ENCODE measurements at regions not wholly inside any gene's neighbourhood (a gene's known extent, or its start where the extent isn't known, plus 50 kb on each side); places are given as distances from the start of the nearest gene placed in this dataset.

DNA sequence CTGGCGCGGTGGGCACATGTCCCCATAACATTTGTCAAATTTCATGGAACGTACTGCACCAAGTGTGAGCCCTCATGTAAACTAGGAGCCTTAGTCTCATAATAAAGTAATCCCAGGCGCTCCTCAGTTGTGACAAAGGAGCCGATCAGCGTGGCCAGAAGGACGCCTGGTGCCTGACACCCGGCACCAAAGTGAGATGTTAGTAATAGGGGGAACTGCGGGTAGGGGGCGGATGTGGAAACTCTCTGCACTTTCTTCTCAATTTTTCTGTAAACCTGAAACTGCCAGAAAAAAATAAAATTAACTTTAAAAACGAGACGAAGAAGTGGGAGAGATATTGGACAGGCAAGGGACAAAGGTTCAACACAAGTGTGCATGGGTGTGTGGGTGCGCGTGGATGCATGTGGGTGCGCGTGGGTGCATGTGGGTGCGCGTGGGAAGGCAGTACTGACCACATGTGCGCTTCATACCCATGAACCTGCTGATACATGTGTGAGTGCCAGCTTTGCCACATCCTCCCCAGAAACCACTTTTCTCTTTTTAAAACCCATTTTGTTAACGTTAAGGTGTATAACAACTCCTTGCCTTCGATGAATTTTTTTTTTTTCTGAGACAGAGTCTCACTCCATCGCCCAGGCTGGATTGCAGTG is 55.4 kb upstream of the LINC01488 start:
- no peaks in the 10 kb centered on the region for H3K27me3 ChIP-seq (replicated peaks in 1 of 4; ENCODE audit: control insufficient read depth in 3 of 4, extremely low read depth in 1 of 4, insufficient read depth in 3 of 4, low read length in 3 of 4)
- H2BK12ac ChIP-seq (ENCODE audit: low read depth, low read length) = no peak overlapping the region
- no peak overlapping the region for H2BK15ac ChIP-seq (ENCODE audit: low read length)
- no peak overlapping the region for H2AFZ ChIP-seq (ENCODE audit: low read length)
- H3K79me1 ChIP-seq (ENCODE audit: low read depth, low read length) = no peaks in the 10 kb centered on the region
- DNase-seq (ENCODE audit: low read depth in 1 of 2, low spot score in 2 of 2) (no peak), FAIRE-seq (no peak)
- POLR2A ChIA-PET (ENCODE audit: partially characterized antibody) = no interaction called here
- H3K36me3 ChIP-seq (ENCODE audit: control insufficient read depth in 2 of 4, insufficient read depth in 4 of 4, low read length in 3 of 4) = no peaks in the 10 kb centered on the region
- no peak for TF ChIP-seq TAF1 (IDR thresholded peaks at IDR 0.05; ENCODE audit: low read depth, low read length)
- no peaks in the 10 kb centered on the region for H3K79me2 ChIP-seq (ENCODE audit: control insufficient read depth in 1 of 2, insufficient read depth in 2 of 2, low read length in 2 of 2)
- H3K56ac ChIP-seq (replicated peaks; ENCODE audit: insufficient read length, low read depth, low read length) = no peak overlapping the region
- H3K9ac ChIP-seq (replicated peaks in 1 of 4; ENCODE audit: extremely low read depth in 1 of 4, low read depth in 3 of 4, low read length in 3 of 4) = no peak overlapping the region
- H3K9me3 ChIP-seq (ENCODE audit: insufficient read depth in 2 of 2, low read depth in 1 of 2, low read length in 1 of 2) = peaks cover 10 to 12% of the 10 kb centered on the region in 2 experiments; a peak in 3 of 4 replicates
- no peak overlapping the region for H3K27ac ChIP-seq (ENCODE audit: low read depth, low read length)
- WGBS, 2 experiments (ENCODE audit: extremely low coverage in 1 of 2, insufficient coverage in 1 of 2, insufficient read length in 1 of 2, insufficient replicate concordance in 2 of 2, low coverage in 1 of 2, low lambda C conversion rate in 2 of 2, missing lambda C conversion rate in 1 of 2) = 93% methylated on average over 22 of the region's 22 CpGs; no CpG with 5 or more reads in 1 of the 2 experiments
- no peak overlapping the region for H3K4me2 ChIP-seq (ENCODE audit: insufficient read depth in 1 of 2, low read depth in 2 of 2, low read length in 2 of 2)
- no peaks in the 10 kb centered on the region for H4K20me1 ChIP-seq (replicated peaks in 1 of 2; ENCODE audit: control insufficient read depth in 1 of 2, insufficient read depth in 2 of 2, low read length in 2 of 2)
- no peak overlapping the region for H4K5ac ChIP-seq (ENCODE audit: insufficient read length, low read depth, low read length)
- no peak overlapping the region for H2AK5ac ChIP-seq (ENCODE audit: low read depth, low read length)
- CTCF ChIA-PET (ENCODE audit: partially characterized antibody) = interaction anchor here (0.7 kb wide), 1 partner anchor 100 kb away, joined by 3 read pairs; no protein-coding TSS in a partner anchor
- H3K4ac ChIP-seq (replicated peaks; ENCODE audit: insufficient read length, low read depth, low read length) = no peak overlapping the region
- H3K23ac ChIP-seq (ENCODE audit: insufficient read length) = no peak overlapping the region
- no peak overlapping the region for H3K4me3 ChIP-seq (ENCODE audit: extremely low read depth in 1 of 4, insufficient read depth in 2 of 4, low read depth in 3 of 4, low read length in 4 of 4)
- no peak overlapping the region for H2BK5ac ChIP-seq (ENCODE audit: low read depth, low read length)
- no peak overlapping the region for H3K18ac ChIP-seq (ENCODE audit: extremely low read depth, low read length)
- no peak overlapping the region for H4K91ac ChIP-seq (replicated peaks; ENCODE audit: insufficient read length, low read length)
- H2BK20ac ChIP-seq (ENCODE audit: low read length) = no peak overlapping the region
- H4K8ac ChIP-seq (ENCODE audit: extremely low read depth, insufficient read depth, low read length) = no peak overlapping the region
- no peak overlapping the region for H3K14ac ChIP-seq (ENCODE audit: insufficient read length)
- peaks cover 0 to 6% (median 0%) of the 10 kb centered on the region in 4 experiments; a peak in 1 of 7 replicates for H3K4me1 ChIP-seq (replicated peaks in 1 of 4; ENCODE audit: control insufficient read depth in 3 of 4, insufficient read depth in 4 of 4, low read length in 3 of 4)
- H3K23me2 ChIP-seq (ENCODE audit: low read depth, low read length) = no peaks in the 10 kb centered on the region
- no peak overlapping the region for H2BK120ac ChIP-seq (replicated peaks; ENCODE audit: low read depth, low read length)

All from H1 (cell line).